GM21381 (cell line): ENCODE measurements at regions not wholly inside any gene's neighbourhood (a gene's known extent, or its start where the extent isn't known, plus 50 kb on each side); places are given as distances from the start of the nearest gene placed in this dataset.

ENCODE experiments used
- ATAC-seq: cut with Tn5 transposase; IDR thresholded peaks from one replicate; pipeline ENCODE4 v1.9.1; 2021; ENCODE audit warnings: mild to moderate bottlenecking, moderate library complexity; ENCODE audit not compliant: unreplicated experiment

GRCh38 chr21:41671859-41672542 is 94.9 kb downstream of the RIPK4 start:
- no peak for ATAC-seq

- ATAC-seq, result no peak
These were observed 95.6 kb downstream of the RIPK4 start for GRCh38 chr21:41671212-41671762.

GRCh38 chr21:41670056-41670805 is 96.6 kb downstream of the RIPK4 start:
- ATAC-seq, result no peak

GRCh38 chr21:41669533-41669830 is 97.4 kb downstream of the RIPK4 start:
- ATAC-seq, result no peak

- ATAC-seq, result no peak
These were observed 97.9 kb downstream of the RIPK4 start for GRCh38 chr21:41668686-41669532.

- no peak for ATAC-seq
These were observed 98.8 kb downstream of the RIPK4 start for GRCh38 chr21:41668051-41668541.

GRCh38 chr21:41667136-41667535 is 99.7 kb downstream of the RIPK4 start:
- no peak for ATAC-seq

- no peak for ATAC-seq
These were observed 100.2 kb downstream of the RIPK4 start for GRCh38 chr21:41666641-41667081.

GRCh38 chr21:41665766-41666595 is 100.9 kb downstream of the RIPK4 start:
- ATAC-seq, result no peak

GRCh38 chr21:41664881-41665765 is 101.7 kb downstream of the RIPK4 start:
- no peak for ATAC-seq

GRCh38 chr21:41663805-41664788 is 102.8 kb downstream of the RIPK4 start:
- ATAC-seq, result no peak

GRCh38 chr21:41662761-41663160 is 104.1 kb downstream of the RIPK4 start:
- no peak for ATAC-seq

- no peak for ATAC-seq
These were observed 104.7 kb downstream of the RIPK4 start for GRCh38 chr21:41662161-41662560.

GRCh38 chr21:41660748-41661147 is 106.1 kb downstream of the RIPK4 start:
- no peak for ATAC-seq

GRCh38 chr21:41659791-41660560 is 106.9 kb downstream of the RIPK4 start:
- no peak for ATAC-seq

- no peak for ATAC-seq
These were observed 109.8 kb downstream of the RIPK4 start for GRCh38 chr21:41656946-41657525.

GRCh38 chr21:41655259-41655658 is 111.6 kb downstream of the RIPK4 start:
- no peak for ATAC-seq
